ENCODE measurements at regions not wholly inside any gene's neighbourhood (a gene's known extent, or its start where the extent isn't known, plus 50 kb on each side); places are given as distances from the start of the nearest gene placed in this dataset.

DNA sequence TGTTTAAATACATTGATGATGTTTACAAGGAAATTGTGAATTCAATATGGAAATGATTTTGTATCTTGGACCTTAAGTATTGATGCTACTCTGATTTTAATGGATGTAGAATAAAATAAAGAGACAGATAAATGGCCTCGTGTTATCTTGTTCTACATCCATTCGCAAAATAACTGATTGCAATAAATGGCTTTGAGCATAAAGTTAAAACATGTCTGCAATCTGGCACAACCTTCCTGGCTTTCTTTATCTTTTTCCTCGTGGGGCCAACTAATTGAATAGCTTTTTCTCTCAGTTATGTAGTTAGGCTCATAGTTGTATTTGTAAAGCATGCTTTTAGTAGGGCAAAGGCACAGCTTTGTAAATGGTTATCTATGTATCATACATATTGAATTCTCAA is 691.4 kb downstream of the CDH8 start:
- no peak overlapping the region for H3K4me3 ChIP-seq
- no peaks in the 10 kb centered on the region for H3K9me3 ChIP-seq
- intact Hi-C loops (cut with DNase I) = no loop called here
- H3K36me3 ChIP-seq = no peaks in the 10 kb centered on the region
- 64% methylated on average over 3 of the region's 3 CpGs for WGBS
- no peak for TF ChIP-seq POLR2AphosphoS5 (IDR thresholded peaks at IDR 0.05)
- TF ChIP-seq, protein P1, sequence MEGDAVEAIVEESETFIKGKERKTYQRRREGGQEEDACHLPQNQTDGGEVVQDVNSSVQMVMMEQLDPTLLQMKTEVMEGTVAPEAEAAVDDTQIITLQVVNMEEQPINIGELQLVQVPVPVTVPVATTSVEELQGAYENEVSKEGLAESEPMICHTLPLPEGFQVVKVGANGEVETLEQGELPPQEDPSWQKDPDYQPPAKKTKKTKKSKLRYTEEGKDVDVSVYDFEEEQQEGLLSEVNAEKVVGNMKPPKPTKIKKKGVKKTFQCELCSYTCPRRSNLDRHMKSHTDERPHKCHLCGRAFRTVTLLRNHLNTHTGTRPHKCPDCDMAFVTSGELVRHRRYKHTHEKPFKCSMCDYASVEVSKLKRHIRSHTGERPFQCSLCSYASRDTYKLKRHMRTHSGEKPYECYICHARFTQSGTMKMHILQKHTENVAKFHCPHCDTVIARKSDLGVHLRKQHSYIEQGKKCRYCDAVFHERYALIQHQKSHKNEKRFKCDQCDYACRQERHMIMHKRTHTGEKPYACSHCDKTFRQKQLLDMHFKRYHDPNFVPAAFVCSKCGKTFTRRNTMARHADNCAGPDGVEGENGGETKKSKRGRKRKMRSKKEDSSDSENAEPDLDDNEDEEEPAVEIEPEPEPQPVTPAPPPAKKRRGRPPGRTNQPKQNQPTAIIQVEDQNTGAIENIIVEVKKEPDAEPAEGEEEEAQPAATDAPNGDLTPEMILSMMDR (IDR thresholded peaks at IDR 0.05) = no peak
- TF ChIP-seq EP300 (IDR thresholded peaks at IDR 0.05) = no peak
- TF ChIP-seq POLR2A (IDR thresholded peaks at IDR 0.05; ENCODE audit: low read depth) = no peak
- no peaks in the 10 kb centered on the region for H3K4me1 ChIP-seq
- no peak overlapping the region for H3K27ac ChIP-seq (replicated peaks in 1 of 4)
- DNase-seq (ENCODE audit: extremely low spot score) = no peak
- H3K27me3 ChIP-seq = no peaks in the 10 kb centered on the region

DNA sequence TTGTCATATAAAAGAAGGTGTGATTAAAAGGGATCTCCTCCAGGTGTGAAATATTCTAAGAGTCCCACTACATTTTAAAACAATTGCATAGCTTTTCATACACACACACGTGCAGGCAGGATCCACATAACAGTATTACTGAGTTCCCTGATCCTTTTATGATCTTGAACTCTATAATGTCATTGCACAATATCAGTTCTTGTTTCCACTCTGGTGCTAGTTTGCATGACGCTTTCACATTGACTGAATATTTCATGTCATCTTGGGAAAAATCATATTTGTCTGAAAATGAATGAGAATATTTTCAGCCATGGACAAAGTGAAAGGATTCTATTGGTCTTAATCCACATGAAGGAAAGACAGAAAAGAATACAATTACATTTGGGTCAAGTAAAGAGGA is 703.8 kb downstream of the CDH8 start:
- 69% methylated on average over 2 of the region's 2 CpGs for WGBS
- H3K36me3 ChIP-seq = no peaks in the 10 kb centered on the region

GRCh38 chr16:61324044-61324443 is 712.2 kb downstream of the CDH8 start:
- H3K4me1 ChIP-seq = no peaks in the 10 kb centered on the region
- H3K4me3 ChIP-seq = no peak overlapping the region
- intact Hi-C loops (cut with DNase I) = no loop called here
- 82% methylated on average over 4 of the region's 4 CpGs for WGBS
- H3K27me3 ChIP-seq = no peaks in the 10 kb centered on the region
- H3K36me3 ChIP-seq = no peaks in the 10 kb centered on the region
- no peak for DNase-seq (ENCODE audit: extremely low spot score)
- H3K27ac ChIP-seq (replicated peaks in 1 of 4) = no peak overlapping the region
- H3K9me3 ChIP-seq = no peaks in the 10 kb centered on the region
- TF ChIP-seq POLR2AphosphoS5 (IDR thresholded peaks at IDR 0.05) (no peak), POLR2A (IDR thresholded peaks at IDR 0.05; ENCODE audit: low read depth) (no peak)
- TF ChIP-seq, protein P1 (IDR thresholded peaks at IDR 0.05) = no peak

More for the DNA sequence above, 703.8 kb downstream of the CDH8 start:
- no peak overlapping the region for H3K4me3 ChIP-seq
- DNase-seq (ENCODE audit: extremely low spot score) = no peak
- intact Hi-C loops (cut with DNase I) = no loop called here
- H3K27ac ChIP-seq (replicated peaks in 1 of 4) = no peak overlapping the region
- H3K27me3 ChIP-seq = no peaks in the 10 kb centered on the region
- H3K9me3 ChIP-seq = no peaks in the 10 kb centered on the region
- TF ChIP-seq POLR2A (IDR thresholded peaks at IDR 0.05; ENCODE audit: low read depth) = no peak
- no peak for TF ChIP-seq POLR2AphosphoS5 (IDR thresholded peaks at IDR 0.05)
- TF ChIP-seq, protein P1 (IDR thresholded peaks at IDR 0.05) = no peak
- TF ChIP-seq EP300 (IDR thresholded peaks at IDR 0.05) = no peak
- H3K4me1 ChIP-seq = no peaks in the 10 kb centered on the region

- no peak overlapping the region for H3K4me3 ChIP-seq
- no peaks in the 10 kb centered on the region for H3K9me3 ChIP-seq
- intact Hi-C loops (cut with DNase I) = no loop called here
- H3K36me3 ChIP-seq = no peaks in the 10 kb centered on the region
- TF ChIP-seq, protein P1 (IDR thresholded peaks at IDR 0.05) = no peak
- TF ChIP-seq POLR2AphosphoS5 (IDR thresholded peaks at IDR 0.05) (no peak), EP300 (IDR thresholded peaks at IDR 0.05) (no peak), POLR2A (IDR thresholded peaks at IDR 0.05; ENCODE audit: low read depth) (no peak)
- DNase-seq (ENCODE audit: extremely low spot score) = no peak
- H3K27me3 ChIP-seq = no peaks in the 10 kb centered on the region
- H3K4me1 ChIP-seq = no peaks in the 10 kb centered on the region
- H3K27ac ChIP-seq (replicated peaks in 1 of 4) = no peak overlapping the region
- WGBS = 77% methylated on average over 6 of the region's 6 CpGs
These were observed 712.8 kb downstream of the CDH8 start for GRCh38 chr16:61323456-61323855.

GRCh38 chr16:61320791-61321190 is 715.4 kb downstream of the CDH8 start:
- Histone ChIP-seq H3K36me3 (no peaks in the 10 kb centered on the region), H3K9me3 (peaks cover 0 to 7% (median 2%) of the 10 kb centered on the region in 4 donors), H3K27me3 (no peaks in the 10 kb centered on the region), H3K27ac (replicated peaks in 1 of 4) (no peak overlapping the region), H3K4me3 (no peak overlapping the region), H3K4me1 (no peaks in the 10 kb centered on the region)
- DNase-seq (ENCODE audit: extremely low spot score) = no peak
- TF ChIP-seq POLR2A (IDR thresholded peaks at IDR 0.05; ENCODE audit: low read depth) = no peak
- no peak for TF ChIP-seq EP300 (IDR thresholded peaks at IDR 0.05)
- no peak for TF ChIP-seq POLR2AphosphoS5 (IDR thresholded peaks at IDR 0.05)
- TF ChIP-seq, protein P1 (IDR thresholded peaks at IDR 0.05) = no peak
- intact Hi-C loops (cut with DNase I) = no loop called here
- WGBS = 81% methylated on average over 1 of the region's 1 CpG
